T follicular helper cell (primary cell): ENCODE measurements at regions not wholly inside any gene's neighbourhood (a gene's known extent, or its start where the extent isn't known, plus 50 kb on each side); places are given as distances from the start of the nearest gene placed in this dataset.

Source experiments
- DNase-seq: peaks from one replicate; pipeline ENCODE4 v3.0.0-alpha.2; 2020; ENCODE audit warnings: low read depth

DNA sequence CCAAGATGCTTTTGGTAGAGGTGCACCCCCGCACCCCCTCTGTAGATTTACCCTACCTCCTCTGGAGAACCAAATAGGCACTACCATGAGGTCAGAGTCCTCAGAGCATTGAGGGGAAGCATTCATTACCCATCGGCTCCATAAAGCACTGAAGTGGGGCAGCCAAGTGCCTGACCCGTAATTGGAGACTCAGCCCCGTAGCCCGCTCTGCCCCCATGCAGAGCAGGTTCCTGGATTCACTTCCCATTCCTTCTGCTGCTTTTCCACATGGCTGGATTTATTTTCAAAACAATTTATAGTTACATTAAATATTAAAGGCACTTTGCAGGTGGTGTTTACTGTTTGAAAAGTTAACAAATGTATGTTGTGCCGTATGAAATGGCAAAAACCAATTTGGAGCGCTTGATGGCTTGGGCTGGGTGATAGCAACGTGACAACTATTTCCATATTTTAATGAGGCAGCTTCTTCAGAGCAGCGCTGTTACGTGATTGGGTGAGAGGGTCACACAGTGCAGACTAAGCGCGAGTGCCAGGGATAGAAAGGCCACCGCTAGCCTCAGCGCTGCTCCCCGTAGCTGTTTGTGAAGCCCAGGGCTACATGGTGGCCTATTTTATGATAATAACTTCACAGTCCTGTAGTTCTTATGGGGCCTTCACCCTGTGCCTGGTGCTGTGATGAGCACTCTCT, 373.8 kb upstream of the PROK2 start:
- DNase-seq: no peak

DNA sequence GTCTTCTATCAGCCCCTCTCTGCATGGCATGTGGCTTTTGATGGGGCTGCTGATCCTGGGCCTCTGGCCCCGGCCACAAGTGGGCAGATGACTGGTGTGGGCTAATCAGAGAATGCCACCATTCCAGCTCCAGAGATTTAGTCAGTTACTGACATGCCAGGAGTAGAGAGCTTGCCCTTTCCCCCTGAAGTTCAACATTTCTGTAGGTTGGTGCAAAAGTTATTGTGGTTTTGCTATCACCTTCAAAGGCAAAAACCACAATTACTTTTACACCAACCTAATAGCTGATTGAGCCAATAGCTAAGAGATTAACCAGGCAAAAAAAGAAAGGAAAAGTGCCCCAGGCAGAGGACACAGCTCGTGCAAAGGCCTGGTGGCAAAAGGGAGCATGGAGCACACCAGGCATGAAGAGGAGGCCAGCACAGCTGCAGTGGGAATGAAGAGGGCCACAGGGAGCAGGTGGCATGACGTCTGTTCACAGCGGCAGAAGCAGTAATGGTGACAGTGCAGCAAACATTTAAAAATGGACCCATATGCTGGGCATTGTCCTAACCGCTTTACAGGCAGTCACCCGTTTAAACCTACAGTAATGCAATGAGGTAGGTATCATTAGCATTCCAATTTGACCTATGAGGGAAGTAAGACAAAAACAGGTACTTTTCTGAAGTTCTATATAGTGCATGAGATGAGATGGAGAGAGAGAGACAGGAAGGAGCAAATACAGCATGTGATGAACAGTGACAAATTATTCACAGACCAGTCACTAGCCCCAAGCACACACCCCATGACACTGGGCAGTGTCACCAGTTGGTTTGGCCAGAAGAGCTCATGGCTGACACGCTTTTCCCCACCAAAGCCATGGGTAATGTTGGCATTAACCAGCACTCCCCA, 373.0 kb upstream of the PROK2 start:
- DNase-seq: no peak

DNA sequence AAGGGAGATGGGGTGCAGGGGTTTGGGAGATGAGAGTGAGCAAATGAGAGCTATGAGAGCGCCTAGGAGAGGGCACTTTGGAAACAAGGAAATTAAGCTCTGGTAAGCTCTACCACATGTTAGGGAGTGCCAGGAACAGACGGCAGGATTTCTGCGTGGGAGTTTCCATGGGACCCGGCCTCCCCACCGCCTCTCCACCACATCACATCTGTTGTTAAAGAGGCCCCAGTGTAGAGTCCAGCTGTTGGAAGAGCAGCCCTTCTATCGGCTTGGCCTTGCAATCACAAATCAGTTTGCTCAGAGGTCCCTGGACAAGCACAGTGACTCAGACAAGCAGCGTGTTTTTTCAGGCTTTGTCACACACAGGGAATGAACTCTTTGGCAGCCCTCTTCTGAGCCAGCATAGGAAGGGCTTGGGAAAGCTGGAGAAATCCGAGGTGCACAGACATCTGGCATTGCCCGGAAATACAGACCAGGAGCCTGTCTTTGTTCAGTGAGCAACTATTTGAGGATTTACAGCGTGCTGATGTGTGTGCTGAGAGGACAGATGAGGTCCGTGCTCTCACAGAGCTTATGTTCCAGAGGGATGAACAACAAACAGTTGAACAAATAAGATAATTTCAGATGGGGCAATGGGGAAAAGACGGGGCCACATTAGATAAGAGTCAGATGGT, 370.6 kb upstream of the PROK2 start:
- DNase-seq: no peak

DNA sequence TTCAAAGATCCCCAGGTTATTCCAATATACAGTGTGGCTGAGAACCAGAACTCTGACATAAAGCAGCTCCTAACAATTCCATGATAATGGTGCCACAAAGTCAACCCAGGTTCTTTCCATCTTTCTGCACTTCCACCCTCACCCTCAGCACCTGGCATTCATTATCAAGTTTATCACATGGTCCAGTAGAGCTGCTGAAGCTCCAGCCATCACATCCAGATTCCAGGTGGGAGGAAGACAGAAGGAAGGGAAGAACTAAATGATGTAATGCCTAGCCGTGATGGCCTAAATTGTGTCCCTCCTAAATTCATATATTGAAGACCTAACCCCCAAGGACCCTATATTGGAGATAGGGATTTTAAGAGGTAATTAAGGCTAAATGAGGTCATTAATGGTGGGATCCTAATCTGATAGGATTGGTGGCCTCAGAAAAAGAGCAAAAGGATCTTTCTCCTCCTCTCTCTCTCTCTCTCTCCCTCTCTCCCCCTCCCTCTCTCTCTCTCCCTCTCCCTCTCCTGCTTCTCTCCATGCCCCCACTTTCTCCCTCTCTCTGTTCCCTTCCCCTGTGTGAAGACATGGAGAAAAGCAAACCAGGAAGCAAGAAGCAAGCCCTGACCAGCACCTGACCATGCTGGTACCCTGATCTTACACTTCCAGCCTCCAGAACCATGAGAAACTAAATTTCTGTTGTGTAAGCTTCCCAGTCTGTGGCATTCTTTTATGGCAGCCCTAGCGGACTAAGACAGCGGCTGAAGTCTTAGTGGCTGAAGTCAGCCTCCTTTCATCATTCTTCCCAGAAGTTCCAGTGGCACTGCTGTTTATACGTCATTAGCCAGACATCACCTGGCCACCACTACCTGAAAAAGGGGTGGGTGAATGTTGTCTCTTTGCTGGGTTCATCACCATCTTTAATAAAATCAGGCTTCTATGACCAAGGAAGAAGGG, 369.7 kb upstream of the PROK2 start:
- no peak for DNase-seq

DNA sequence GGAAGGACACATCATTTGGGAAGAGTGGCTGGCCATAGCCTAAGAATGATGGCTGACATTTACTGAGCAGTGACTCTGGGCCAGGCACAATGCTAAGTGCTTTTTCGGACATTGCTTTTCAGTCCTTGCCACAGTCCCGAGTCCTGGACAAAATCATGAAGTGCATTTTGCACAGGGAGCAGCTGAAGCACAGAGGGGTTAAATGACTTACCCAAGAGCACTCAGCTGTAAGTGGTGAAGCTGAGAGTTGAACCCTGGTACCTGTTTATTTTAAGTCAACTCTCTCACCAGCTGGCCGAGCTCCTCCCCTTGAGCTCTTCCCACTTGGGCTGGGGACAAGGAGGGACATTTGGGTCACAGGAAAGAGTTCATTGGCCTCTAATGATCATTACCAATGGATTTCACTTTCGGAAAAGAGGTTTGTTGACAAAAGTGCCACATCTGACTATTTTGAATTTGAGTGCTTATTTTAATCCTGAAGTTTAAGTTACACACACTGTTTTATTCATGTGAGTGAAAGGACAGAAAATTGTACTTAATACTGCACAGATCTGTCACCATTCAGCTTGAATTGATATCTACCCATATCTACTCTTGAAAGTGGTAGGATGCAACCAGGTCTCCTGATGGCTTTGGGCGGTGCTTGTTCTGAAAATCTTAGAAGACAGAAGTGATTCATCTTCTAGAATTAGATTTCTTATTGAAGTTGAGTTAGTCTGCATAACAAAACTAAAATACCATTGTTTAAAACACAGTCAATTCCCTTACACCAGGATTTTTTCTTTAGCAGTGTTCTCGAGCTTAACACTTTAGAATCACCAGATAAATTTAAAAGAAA, 368.7 kb upstream of the PROK2 start:
- no peak for DNase-seq

DNA sequence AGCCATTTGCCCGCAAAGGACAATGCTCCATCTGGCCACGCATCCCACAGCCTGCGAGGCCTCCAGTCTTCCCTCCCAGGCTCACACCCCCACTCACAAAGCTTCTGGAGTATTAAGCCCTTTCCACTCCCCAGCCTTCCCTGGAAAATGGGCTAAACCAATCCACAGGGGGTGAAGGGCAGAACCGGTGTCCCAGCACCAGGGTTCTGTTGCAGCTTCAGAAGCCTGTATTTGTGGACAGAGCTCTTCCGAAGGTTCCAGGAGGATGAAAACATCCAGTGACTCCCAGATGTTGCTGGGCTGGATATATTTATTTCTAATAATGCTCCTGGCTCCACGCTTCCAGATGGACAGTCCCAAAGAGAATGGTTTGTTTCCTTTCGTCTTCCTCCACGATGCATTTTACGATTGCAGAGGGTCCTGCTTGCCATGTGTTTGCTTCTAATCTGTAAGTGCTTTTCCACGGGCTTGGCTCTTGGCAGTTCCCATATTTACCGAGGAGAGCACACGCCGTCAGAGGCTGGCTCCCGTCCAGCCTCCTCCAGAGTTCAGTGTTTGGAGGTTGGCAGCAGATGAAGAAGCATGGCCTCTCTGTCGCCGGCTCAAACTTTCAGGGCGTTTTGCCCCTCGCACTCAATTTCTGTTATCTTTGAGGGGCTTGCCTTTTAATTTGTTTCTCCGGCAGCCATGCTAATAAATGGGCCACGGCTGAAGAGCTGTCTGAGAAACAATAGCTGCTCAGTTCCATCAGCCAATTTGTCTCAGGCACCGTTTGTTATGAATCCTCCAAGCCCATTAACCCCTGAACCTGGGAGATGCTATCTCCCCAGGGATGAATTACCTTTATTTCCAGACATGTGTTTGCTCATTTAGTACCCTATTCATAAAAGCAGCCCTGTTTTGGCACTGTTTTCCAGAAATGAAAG, 367.9 kb upstream of the PROK2 start:
- DNase-seq: no peak

DNA sequence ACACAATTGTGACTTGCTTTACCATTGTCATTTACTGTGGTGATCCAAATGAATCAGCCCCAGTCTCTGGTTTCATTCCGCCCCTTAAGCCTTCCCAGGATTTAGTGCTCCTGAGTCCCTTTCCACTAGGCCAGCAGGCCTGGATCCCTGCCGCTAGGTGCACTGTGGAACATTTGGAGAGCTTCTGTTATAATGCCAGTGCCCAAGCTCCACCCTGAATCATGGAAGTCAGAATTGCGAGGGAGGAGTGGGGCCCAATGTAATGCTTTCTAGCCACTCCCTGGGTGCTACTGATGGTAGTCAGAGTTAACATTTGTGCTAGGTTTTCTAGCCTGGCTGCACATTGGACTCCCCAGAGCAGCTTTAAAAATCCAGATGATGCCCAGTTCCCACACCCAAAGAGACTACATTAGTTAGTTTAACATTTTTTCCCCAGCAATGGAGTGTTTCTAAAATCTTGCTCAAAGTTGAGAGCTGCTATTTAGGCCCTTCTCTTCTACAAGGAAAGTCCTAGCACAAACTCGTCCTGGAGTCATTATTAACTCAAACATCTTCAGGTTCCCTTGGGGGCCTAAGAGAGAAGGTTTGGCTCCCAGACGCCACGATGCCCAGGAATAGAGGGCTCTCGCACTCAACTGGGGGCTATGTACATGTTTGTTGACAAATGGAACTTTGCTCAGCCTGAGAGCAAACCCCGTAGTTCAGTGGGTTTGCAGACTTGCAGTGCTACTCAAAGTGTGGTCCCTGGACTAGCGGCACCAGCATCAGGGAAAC, 366.7 kb upstream of the PROK2 start:
- no peak for DNase-seq

DNA sequence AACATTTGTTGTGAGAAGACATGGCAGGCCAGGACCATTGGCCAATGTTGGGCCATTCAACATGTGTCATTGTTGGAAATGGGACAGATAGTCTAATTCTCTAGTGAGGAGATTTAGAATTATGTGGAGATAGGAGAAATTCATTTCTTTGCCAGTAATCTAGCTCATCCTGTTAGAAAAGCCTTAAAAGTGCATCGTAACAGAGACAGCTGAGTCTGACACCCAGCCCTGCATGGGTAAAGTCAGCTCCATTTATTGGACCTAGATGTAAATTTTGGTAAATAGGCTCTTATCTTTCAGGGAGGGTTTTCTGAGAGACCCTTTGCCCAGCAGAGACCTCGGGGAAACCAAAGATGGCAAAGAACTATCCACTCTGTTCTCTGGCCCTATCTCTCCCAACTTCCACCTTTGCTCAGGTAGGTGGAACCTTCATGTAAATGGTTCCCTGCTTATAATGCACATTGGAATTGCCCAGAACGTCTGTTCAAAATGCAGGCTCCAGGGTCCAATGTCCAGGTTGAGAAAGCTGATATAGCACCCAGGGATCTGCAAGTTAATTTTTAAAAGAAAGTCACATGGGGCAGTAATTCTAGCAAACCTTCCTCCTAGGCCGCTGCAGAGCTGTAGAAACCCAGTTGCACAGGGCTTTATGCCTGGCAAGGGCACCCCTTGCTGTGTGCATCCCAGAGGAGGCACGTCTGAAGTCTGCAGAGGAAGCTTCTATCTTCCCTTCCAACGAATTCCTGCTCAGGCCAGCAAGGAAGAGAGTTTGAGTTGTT, 365.9 kb upstream of the PROK2 start:
- no peak for DNase-seq

DNA sequence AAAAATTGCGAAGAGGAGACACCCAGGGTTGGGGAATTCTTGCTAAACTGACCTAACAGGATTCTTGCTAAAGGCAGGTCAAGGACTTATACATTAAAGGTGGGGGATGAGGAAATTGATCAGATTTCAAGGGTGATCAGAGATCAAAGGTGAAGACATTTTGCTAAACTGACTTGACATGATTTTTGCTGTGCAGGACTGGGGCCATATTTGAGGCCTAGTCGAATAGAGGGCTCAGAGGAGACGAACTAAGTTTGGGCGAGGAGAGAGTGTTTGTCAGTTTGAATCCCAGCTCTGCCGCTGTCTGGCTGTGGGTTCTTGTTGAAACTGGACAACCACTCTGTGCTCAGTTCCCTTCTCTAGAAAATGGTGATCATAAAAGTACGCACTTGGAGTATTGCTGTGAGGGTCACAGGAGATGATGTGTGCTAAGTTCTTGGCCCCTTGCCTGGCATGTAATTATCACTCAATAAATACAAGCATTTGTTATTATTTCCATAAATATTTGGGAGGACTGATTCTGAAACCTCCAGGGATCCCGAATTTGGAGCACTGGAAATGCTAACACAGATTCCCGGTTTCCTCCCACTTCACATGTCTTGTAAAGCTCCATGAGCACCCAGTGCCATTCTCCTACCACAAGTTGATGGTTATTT, 364.8 kb upstream of the PROK2 start:
- DNase-seq: no peak

DNA sequence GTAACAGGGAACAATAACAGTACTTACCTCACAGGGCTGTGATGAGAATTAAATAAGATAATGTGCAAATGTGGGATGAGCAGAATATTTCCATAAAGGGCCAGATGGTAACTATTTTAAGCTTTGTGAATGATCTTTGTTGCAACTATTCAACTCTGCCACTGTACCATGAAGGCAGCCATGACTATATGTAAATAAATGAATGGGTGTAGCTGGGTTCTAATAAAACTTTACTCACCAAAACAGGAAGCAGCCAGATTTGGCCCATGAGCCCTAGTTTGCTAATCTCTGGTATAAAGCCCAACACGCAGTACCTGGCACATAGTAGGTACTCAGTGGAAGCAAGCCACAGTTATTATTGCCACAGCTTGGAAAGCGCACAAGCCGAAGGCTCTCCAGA, 362.7 kb upstream of the PROK2 start:
- no peak for DNase-seq

DNA sequence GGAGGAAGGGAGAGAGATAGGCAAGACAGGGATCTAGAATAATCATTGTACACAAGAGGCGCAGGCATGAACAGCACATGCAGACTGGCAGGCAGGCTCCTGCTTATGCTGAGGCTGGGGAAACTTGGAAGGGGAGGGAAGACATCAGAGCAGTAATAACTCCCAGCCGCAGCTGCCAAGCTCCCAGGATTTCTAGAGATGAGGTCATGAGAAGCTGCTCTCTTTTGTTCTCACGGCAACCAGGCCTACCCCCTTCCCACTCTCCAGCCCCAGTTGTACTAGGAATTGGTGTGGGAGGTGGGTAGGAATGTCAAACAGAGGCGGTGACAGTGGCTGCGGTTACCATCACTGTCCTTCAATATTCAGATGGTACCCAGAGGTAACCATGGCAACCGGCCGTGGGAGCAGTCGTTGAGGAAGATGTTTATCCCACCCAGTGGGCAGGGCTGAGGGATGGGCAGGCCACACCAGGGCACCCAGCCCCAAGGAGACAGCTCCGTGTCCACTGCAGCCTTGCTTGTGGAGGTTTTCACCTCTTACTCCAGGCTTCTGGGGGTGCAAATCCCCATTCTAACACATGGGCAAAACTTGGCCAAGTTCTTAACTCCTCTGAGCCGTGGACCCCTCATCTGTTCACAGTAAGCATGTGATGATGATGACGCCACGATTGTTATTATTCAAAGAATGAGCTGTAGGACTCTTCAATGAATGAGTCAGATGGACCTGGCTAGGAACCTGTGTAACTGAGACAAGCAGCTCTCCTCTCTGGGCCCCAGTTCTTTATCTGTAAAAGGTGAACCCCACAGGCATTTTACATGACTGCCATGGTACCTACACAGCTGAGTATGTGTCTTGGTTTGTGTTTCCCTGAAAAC, 360.8 kb upstream of the PROK2 start:
- no peak for DNase-seq

DNA sequence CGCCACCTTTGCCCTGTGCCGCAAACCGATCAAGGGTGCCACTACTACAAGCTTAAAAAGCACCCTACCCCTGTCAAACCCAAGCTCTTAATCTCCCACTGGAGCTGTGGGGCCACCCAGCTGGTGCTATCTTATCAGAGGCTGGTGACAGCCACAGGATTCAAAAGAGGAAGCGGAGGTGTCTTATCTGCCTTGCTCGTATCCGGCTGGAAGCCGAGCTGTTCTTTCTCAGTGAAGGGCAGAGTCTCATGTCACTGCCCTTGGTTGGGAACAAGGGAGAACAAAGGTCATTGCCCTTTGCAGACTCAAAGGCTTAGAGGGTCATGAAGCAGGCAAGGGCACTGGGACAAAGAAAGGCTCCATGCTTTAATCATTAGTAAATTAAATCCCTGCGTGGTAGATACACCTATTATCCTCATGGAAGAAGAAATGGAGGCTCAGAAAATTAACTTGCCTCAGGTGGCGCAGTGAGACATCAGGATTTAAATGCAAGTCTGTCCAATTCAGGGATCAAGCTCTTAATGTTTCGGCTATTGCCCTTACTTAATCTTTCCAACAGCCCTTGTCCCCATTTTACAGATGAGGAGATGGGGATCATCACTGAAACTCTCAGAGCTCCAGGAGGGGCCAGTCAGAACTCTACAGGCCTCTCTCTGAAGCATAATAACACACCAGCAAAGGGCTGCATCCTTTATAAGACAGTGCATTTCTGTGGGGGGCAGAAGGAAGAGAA, 360.0 kb upstream of the PROK2 start:
- DNase-seq: no peak

DNA sequence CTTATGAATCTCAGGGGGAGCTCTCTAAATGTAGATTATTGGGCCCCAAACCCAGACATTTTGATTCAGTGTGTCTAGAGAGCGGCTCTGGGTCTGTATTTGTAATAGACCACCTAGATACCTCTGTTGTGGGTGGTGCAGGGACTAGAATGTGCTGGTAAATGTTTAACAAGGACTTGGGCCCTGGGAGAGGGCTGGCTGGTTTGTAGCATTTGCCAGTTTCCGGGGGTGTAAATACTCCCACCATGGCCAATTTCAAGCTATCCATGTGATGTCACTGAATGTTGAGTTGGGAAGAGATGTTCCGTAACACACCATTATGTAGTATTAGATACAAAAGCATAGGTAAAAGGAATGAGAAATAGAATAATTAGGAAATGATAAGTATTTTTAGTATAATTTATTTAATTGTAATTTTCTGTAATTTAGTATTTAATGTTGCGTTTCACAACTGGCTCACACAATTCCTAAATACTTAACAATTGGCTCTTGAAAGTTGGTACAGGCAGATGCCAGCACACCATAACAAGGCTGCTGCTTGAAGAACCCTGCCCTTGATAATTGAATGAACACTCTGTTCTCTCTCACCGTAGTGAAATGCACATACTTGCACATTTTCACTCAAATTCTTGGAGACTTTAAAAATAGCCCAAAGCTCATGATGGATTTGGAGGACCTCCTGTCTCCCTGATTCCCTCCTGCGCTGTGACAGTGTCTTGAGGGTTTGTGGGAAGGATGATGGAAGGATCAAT, 359.2 kb upstream of the PROK2 start:
- DNase-seq: no peak

DNA sequence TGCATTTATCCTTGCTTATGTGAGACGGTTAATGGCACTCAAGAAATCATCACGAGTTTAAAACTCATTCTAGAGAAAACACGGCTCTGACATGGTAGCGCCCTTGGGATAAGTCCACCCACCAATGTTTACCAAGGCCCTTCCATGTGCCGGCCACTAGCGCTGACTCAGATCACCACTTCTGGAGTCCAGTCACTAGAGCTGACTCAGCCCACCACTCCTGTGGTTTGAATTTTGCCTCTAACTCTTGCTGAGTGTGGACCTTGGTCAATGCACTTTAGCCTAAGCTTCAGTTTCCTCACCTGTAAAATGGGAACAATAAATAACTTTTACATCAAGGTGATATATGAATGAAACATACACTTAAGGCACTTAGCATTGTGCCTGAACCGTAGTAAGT, 358.4 kb upstream of the PROK2 start:
- DNase-seq: no peak

DNA sequence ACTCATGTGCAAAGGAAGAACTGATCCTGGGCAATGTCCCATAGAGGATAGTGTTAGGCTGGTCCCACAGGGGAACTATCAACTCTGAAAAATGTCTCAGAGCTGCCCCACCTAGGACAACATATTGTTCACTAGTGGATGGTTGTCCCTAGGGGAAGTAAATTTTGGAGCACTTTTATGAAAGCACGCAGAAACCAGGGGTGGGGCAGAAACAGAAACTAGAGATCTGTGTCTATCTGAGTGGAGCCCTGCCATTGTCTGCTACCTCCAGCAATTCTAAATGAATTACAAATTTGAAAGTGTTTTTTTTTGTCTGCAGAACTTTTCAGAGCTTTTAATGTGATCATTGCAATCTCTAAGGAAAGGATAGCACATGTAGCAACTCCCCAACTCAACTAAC, 357.1 kb upstream of the PROK2 start:
- DNase-seq: no peak
